Stimulated activated CD8-positive, alpha-beta memory T cell treated with anti-CD3 and anti-CD28 coated beads, Interleukin-4, amount 100 ng/mL, for 48 hours (primary cell): ENCODE measurements at regions not wholly inside any gene's neighbourhood (a gene's known extent, or its start where the extent isn't known, plus 50 kb on each side); places are given as distances from the start of the nearest gene placed in this dataset.

Source experiments
- DNase-seq: peaks from one replicate; pipeline ENCODE4 v3.0.0-alpha.2; 2020

- DNase-seq: no peak
Observed at GRCh38 chr13:63706751-63707150, 2291.1 kb upstream of the PCDH20 start.

- DNase-seq: no peak
Observed at GRCh38 chr13:63704521-63704920, 2288.9 kb upstream of the PCDH20 start.

- no peak for DNase-seq
Observed at GRCh38 chr13:63700350-63700749, 2284.7 kb upstream of the PCDH20 start.

GRCh38 chr13:63699948-63700347 is 2284.3 kb upstream of the PCDH20 start:
- no peak for DNase-seq

GRCh38 chr13:63696055-63696454 is 2280.4 kb upstream of the PCDH20 start:
- no peak for DNase-seq

GRCh38 chr13:63693696-63694095 is 2278.0 kb upstream of the PCDH20 start:
- DNase-seq: no peak

- no peak for DNase-seq
Observed at GRCh38 chr13:63691474-63691873, 2275.8 kb upstream of the PCDH20 start.

GRCh38 chr13:63690672-63691071 is 2275.0 kb upstream of the PCDH20 start:
- no peak for DNase-seq

GRCh38 chr13:63684822-63685221 is 2269.2 kb upstream of the PCDH20 start:
- DNase-seq: no peak

- DNase-seq: no peak
Observed at GRCh38 chr13:63680704-63681103, 2265.1 kb upstream of the PCDH20 start.

GRCh38 chr13:63671296-63671695 is 2255.6 kb upstream of the PCDH20 start:
- DNase-seq: no peak

- DNase-seq: no peak
Observed at GRCh38 chr13:63651394-63651793, 2235.7 kb upstream of the PCDH20 start.

- DNase-seq: no peak
Observed at GRCh38 chr13:63643543-63643942, 2227.9 kb upstream of the PCDH20 start.

- DNase-seq: no peak
Observed at GRCh38 chr13:63636316-63636993, 2220.8 kb upstream of the PCDH20 start.

GRCh38 chr13:63632321-63632720 is 2216.7 kb upstream of the PCDH20 start:
- DNase-seq: no peak

- DNase-seq: no peak
Observed at GRCh38 chr13:63631006-63631405, 2215.4 kb upstream of the PCDH20 start.

GRCh38 chr13:63629591-63629990 is 2213.9 kb upstream of the PCDH20 start:
- DNase-seq: no peak

- no peak for DNase-seq
Observed at GRCh38 chr13:63628310-63628709, 2212.7 kb upstream of the PCDH20 start.

GRCh38 chr13:63625869-63626268 is 2210.2 kb upstream of the PCDH20 start:
- DNase-seq: no peak

GRCh38 chr13:63614874-63615612 is 2199.4 kb upstream of the PCDH20 start:
- no peak for DNase-seq

- DNase-seq: no peak
Observed at GRCh38 chr13:63607153-63607552, 2191.5 kb upstream of the PCDH20 start.

GRCh38 chr13:63605962-63606361 is 2190.3 kb upstream of the PCDH20 start:
- DNase-seq: no peak

GRCh38 chr13:63605403-63605802 is 2189.8 kb upstream of the PCDH20 start:
- DNase-seq: no peak

GRCh38 chr13:63595811-63596210 is 2180.2 kb upstream of the PCDH20 start:
- DNase-seq: no peak

- DNase-seq: no peak
Observed at GRCh38 chr13:63586467-63586866, 2170.8 kb upstream of the PCDH20 start.
